ENCODE measurements at regions not wholly inside any gene's neighbourhood (a gene's known extent, or its start where the extent isn't known, plus 50 kb on each side); places are given as distances from the start of the nearest gene placed in this dataset.

GRCh38 chr1:208552928-208553327 lies 308.7 kb upstream of the PLXNA2 start:
- no peak overlapping the region for H3K4me3 ChIP-seq (ENCODE audit: low read length)
- no peak for DNase-seq (ENCODE audit: low read depth)
- TF ChIP-seq CTCF (IDR thresholded peaks at IDR 0.05; ENCODE audit: insufficient read depth, low read depth, low read length, missing control alignments), result no peak

- TF ChIP-seq CTCF (IDR thresholded peaks at IDR 0.05; ENCODE audit: insufficient read depth, low read depth, low read length, missing control alignments), result no peak
- DNase-seq (ENCODE audit: low read depth), result no peak
- no peak overlapping the region for H3K4me3 ChIP-seq (ENCODE audit: low read length)
Measured at GRCh38 chr1:208556461-208556860, 312.3 kb upstream of the PLXNA2 start.

- H3K4me3 ChIP-seq (ENCODE audit: low read length), result no peak overlapping the region
- no peak for TF ChIP-seq CTCF (IDR thresholded peaks at IDR 0.05; ENCODE audit: insufficient read depth, low read depth, low read length, missing control alignments)
- DNase-seq (ENCODE audit: low read depth), result no peak
Measured at GRCh38 chr1:208557046-208557722, 313.0 kb upstream of the PLXNA2 start.

GRCh38 chr1:208557723-208558094 lies 313.5 kb upstream of the PLXNA2 start:
- H3K4me3 ChIP-seq (ENCODE audit: low read length), result no peak overlapping the region
- TF ChIP-seq CTCF (IDR thresholded peaks at IDR 0.05; ENCODE audit: insufficient read depth, low read depth, low read length, missing control alignments), result no peak
- no peak for DNase-seq (ENCODE audit: low read depth)

- no peak for TF ChIP-seq CTCF (IDR thresholded peaks at IDR 0.05; ENCODE audit: insufficient read depth, low read depth, low read length, missing control alignments)
- no peak for DNase-seq (ENCODE audit: low read depth)
- no peak overlapping the region for H3K4me3 ChIP-seq (ENCODE audit: low read length)
Measured at GRCh38 chr1:208559597-208560329, 315.6 kb upstream of the PLXNA2 start.

- TF ChIP-seq CTCF (IDR thresholded peaks at IDR 0.05; ENCODE audit: insufficient read depth, low read depth, low read length, missing control alignments), result no peak
- no peak for DNase-seq (ENCODE audit: low read depth)
- H3K4me3 ChIP-seq (ENCODE audit: low read length), result no peak overlapping the region
Measured at GRCh38 chr1:208562151-208562960, 318.2 kb upstream of the PLXNA2 start.
